K562 (cell line): ENCODE measurements at regions not wholly inside any gene's neighbourhood (a gene's known extent, or its start where the extent isn't known, plus 50 kb on each side); places are given as distances from the start of the nearest gene placed in this dataset.

Source experiments
- ATAC-seq: fragments of 200-7000 bp; cut with Tn5 transposase; 3 replicates; pipeline ENCODE4 v1.9.1; 2020; ENCODE audit warnings: moderate library complexity
- BruUV-seq: library from RNA; stranded (reverse); fragments of 400-500 nt; replicated peaks from 2 replicates; lab custom pipeline; 2021; lab: Mats Ljungman, UMichigan
- CTCF ChIA-PET: fragments of 300-600 bp; formaldehyde crosslinking; extraction: SDS; loops from one replicate; lab custom pipeline; 2021; ENCODE audit warnings: low intra/inter-chr PET ratio; lab: Yijun Ruan, JAX
- POLR2A ChIA-PET: fragments of 300-600, 350-650 bp; sonication (Branson Sonifier 250); formaldehyde crosslinking; extraction: SDS; loops from one replicate; lab custom pipeline; 2021; ENCODE audit warnings: antibody characterized with exemption, inconsistent platforms; lab: Yijun Ruan, JAX
- DNase-seq, 4 experiments: peaks; one replicate each; pipeline versions ENCODE4 v3.0.0 to v3.0.0-alpha.2; 2011 to 2018; ENCODE audit warnings: low spot score in 3 of 4, mixed read lengths in 3 of 4; ENCODE audit errors: extremely low read depth in 1 of 4
- FAIRE-seq: peaks from 2 replicates; lab custom pipeline; 2011; peaks lifted over from hg19 to GRCh38; lab: Jason Lieb, UNC
- H2AFZ ChIP-seq: 2 replicates; pipeline ENCODE4 v1.6.0; 2011; ENCODE audit warnings: low read depth, low read length, control low read depth, inconsistent platforms
- H3K27ac ChIP-seq: fragments of 200-600 bp; 3 replicates; pipeline ENCODE4 v1.8.0; 2011; ENCODE audit warnings: low read depth, mild to moderate bottlenecking, control low read depth, inconsistent platforms, low read length, moderate library complexity, mixed read lengths; ENCODE audit errors: extremely low read depth
- H3K27me3 ChIP-seq, 2 experiments: fragments of 300-600 bp in 1 of 2; 2 replicates in 1 of 2; 3 replicates in 1 of 2; pipeline versions ENCODE4 v1.6.0 to v1.8.0; 2011; ENCODE audit warnings: inconsistent platforms in 2 of 2, low read length in 2 of 2, mild to moderate bottlenecking in 1 of 2, mixed read lengths in 1 of 2, moderate library complexity in 1 of 2; ENCODE audit not compliant: control insufficient read depth in 2 of 2, insufficient read depth in 2 of 2
- H3K36me3 ChIP-seq: fragments of 300-600 bp; 3 replicates; pipeline ENCODE4 v1.8.0; 2011; ENCODE audit warnings: mild to moderate bottlenecking, low read length, inconsistent platforms; ENCODE audit not compliant: control insufficient read depth, insufficient read depth
- H3K4me1 ChIP-seq, 2 experiments: fragments of 200-600 bp in 1 of 2; replicated peaks in 1 of 2; 2 replicates in 1 of 2; 3 replicates in 1 of 2; pipeline versions ENCODE4 v1.5.1 to v1.8.0; 2011; ENCODE audit warnings: inconsistent platforms in 2 of 2, low read length in 2 of 2, mild to moderate bottlenecking in 1 of 2, mixed read lengths in 1 of 2, moderate library complexity in 1 of 2; ENCODE audit not compliant: control insufficient read depth in 2 of 2, insufficient read depth in 2 of 2
- H3K4me2 ChIP-seq: 2 replicates; pipeline ENCODE4 v1.6.1; 2011; ENCODE audit warnings: low read length, control low read depth, inconsistent platforms, mixed read lengths; ENCODE audit not compliant: insufficient read depth
- H3K4me3 ChIP-seq: fragments of 200-600 bp; sonication (generic), shearing (Covaris generic); 2 replicates; pipeline ENCODE4 v1.5.1; 2016; ENCODE audit warnings: control low read depth, inconsistent platforms
- H3K79me2 ChIP-seq: fragments of 200-600 bp; 3 replicates; pipeline ENCODE4 v1.8.0; 2011; ENCODE audit warnings: low read length, inconsistent platforms; ENCODE audit not compliant: control insufficient read depth, insufficient read depth
- H3K9ac ChIP-seq, 2 experiments: 2 replicates each; pipeline versions ENCODE4 v1.6.0 to v1.6.1; 2011; ENCODE audit warnings: low read depth in 2 of 2, low read length in 2 of 2, control low read depth in 1 of 2, inconsistent platforms in 1 of 2, mild to moderate bottlenecking in 1 of 2, mixed read lengths in 1 of 2; ENCODE audit not compliant: insufficient read depth in 1 of 2
- H3K9me1 ChIP-seq: one replicate; pipeline ENCODE4 v1.6.0; 2011; ENCODE audit warnings: inconsistent platforms, mild to moderate bottlenecking, low read length, moderate library complexity; ENCODE audit not compliant: control insufficient read depth, insufficient read depth
- H3K9me3 ChIP-seq: replicated peaks from 2 replicates; pipeline ENCODE4 v1.5.1; 2011; ENCODE audit warnings: low read depth, low read length, inconsistent platforms; ENCODE audit not compliant: control insufficient read depth, insufficient read depth
- H4K20me1 ChIP-seq: replicated peaks from 2 replicates; pipeline ENCODE4 v1.6.1; 2011; ENCODE audit warnings: low read length, inconsistent platforms, mixed read lengths; ENCODE audit not compliant: control insufficient read depth, insufficient read depth
- BACH1 ChIP-seq: fragments of 200-800 bp; sonication (Bioruptor generic); IDR thresholded peaks from 2 replicates; pipeline ENCODE4 v1.6.1; 2016; ENCODE audit warnings: missing genetic modification characterization, missing compliant biosample characterization
- DACH1 ChIP-seq: fragments of 450-650 bp; IDR thresholded peaks from 2 replicates; pipeline ENCODE4 v1.6.1; 2018; ENCODE audit not compliant: partially characterized antibody
- NFE2 ChIP-seq: IDR thresholded peaks from 2 replicates; pipeline ENCODE4 v1.6.1; 2014; ENCODE audit warnings: antibody characterized with exemption, low read depth
- POLR2AphosphoS5 ChIP-seq: IDR thresholded peaks from 2 replicates; pipeline ENCODE4 v1.6.1; 2011; ENCODE audit warnings: mild to moderate bottlenecking, low read depth, low read length, moderate library complexity; ENCODE audit not compliant: control insufficient read depth, insufficient read depth
- SMARCA5 ChIP-seq: fragments of 450-650 bp; IDR thresholded peaks from 2 replicates; pipeline ENCODE4 v1.6.1; 2016
- TBP ChIP-seq: optimal IDR thresholded peaks from 2 replicates; pipeline ENCODE3; 2011; ENCODE audit warnings: low read depth, low read length, improper control_type of control experiment
- ZNF133 ChIP-seq: fragments of 250-450 bp; sonication (Bioruptor Pico); IDR thresholded peaks from 2 replicates; pipeline ENCODE4 v1.4.0; 2020; ENCODE audit warnings: mild to moderate bottlenecking
- ZNF239 ChIP-seq: fragments of 250-450 bp; sonication (Bioruptor Pico); IDR thresholded peaks from 2 replicates; pipeline ENCODE4 v1.4.0; 2020; ENCODE audit warnings: mild to moderate bottlenecking
- ZNF584 ChIP-seq: fragments of 200-800 bp; sonication (Bioruptor generic); IDR thresholded peaks from 2 replicates; pipeline ENCODE4 v1.6.1; 2016; ENCODE audit warnings: low read depth, mild to moderate bottlenecking, missing genetic modification characterization, missing compliant biosample characterization
- WGBS: fragments of 100-300 bp; shearing (Covaris generic); methylation state at CpG from one replicate; pipeline ENCODE4 v1.1.6; 2016; ENCODE audit warnings: low coverage, mixed read lengths; ENCODE audit not compliant: insufficient coverage; ENCODE audit errors: missing lambda C conversion rate; 5-methylcytosine and 5-hydroxymethylcytosine counted together
- in situ Hi-C: fragments of 300-500 bp; cut with MboI; formaldehyde crosslinking; loops from 4 replicates; pipeline ENCODE4 v1.15.0; 2018; ENCODE audit warnings: inconsistent platforms, mixed read lengths
- intact Hi-C: fragments of 100-400 bp; cut with micrococcal nuclease; formaldehyde crosslinking; loops from 2 replicates; pipeline ENCODE4 v1.14.2; 2022

DNA sequence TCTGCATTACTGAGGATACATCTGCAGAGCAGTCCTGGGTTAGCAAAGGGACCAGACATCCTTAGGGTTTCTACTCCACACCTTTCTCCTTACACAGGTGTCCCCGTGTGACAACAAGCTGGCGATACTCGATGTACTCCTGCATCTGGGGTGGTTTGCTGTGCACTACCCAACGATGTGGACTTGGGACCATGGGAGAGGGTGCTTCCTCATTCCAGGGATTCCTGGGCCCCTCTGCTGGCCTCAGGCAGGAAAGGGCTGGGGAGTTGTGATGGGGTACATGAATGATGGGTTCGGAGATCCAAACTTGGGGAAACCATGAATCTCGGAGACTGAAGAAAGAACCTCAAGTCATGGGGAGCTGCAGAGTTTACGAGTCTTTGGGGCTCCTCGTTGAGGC is 179.6 kb upstream of the GALNT17 start:
- intact Hi-C loops, result no loop called here
- no peaks in the 10 kb centered on the region for H3K4me1 ChIP-seq
- H4K20me1 ChIP-seq, result no peaks in the 10 kb centered on the region
- no peaks in the 10 kb centered on the region for H3K27me3 ChIP-seq
- in situ Hi-C loops, result no loop called here
- H2AFZ ChIP-seq, result no peak overlapping the region
- H3K4me2 ChIP-seq, result no peak overlapping the region
- BruUV-seq, result no TSS peak
- no peak overlapping the region for H3K4me3 ChIP-seq
- no peak for TF ChIP-seq TBP
- no peak for TF ChIP-seq ZNF239 (CRISPR knock-in tag)
- TF ChIP-seq BACH1, result no peak
- no peak for TF ChIP-seq DACH1
- no peak for TF ChIP-seq NFE2
- TF ChIP-seq ZNF133 (CRISPR knock-in tag), result no peak
- no peak for TF ChIP-seq POLR2AphosphoS5
- TF ChIP-seq ZNF584 (CRISPR knock-in tag), result no peak
- TF ChIP-seq SMARCA5, result no peak
- DNase-seq, result no peak
- H3K36me3 ChIP-seq, result no peaks in the 10 kb centered on the region
- no peak overlapping the region for H3K27ac ChIP-seq
- no peak overlapping the region for H3K9ac ChIP-seq
- H3K9me3 ChIP-seq, result 0 out of 2 replicates have a peak, but pooled peaks cover 3% of the 10 kb centered on the region
- no peak for ATAC-seq
- no peaks in the 10 kb centered on the region for H3K79me2 ChIP-seq
- ChIA-PET CTCF (no interaction called here), POLR2A (interaction anchor here (0.5 kb wide), 1 partner anchor 90 kb away, joined by 5 read pairs; no protein-coding TSS in a partner anchor)
- WGBS, result 2% methylated on average over 8 of the region's 8 CpGs
- H3K9me1 ChIP-seq, result no peaks in the 10 kb centered on the region
- no peak for FAIRE-seq
